Mucosa of descending colon (tissue), 3 donors: ENCODE measurements at regions not wholly inside any gene's neighbourhood (a gene's known extent, or its start where the extent isn't known, plus 50 kb on each side); places are given as distances from the start of the nearest gene placed in this dataset.
"Not testable (repeated sequence)": the region's sequence is repeated elsewhere in the genome, so short reads cannot be mapped to it uniquely, and the experiment has no call there.

Experiments used
- ATAC-seq: fragments of 200-7000 bp; cut with Tn5 transposase; one replicate; pipeline ENCODE4 v1.9.1; 2020; ENCODE audit warnings: mild to moderate bottlenecking, moderate library complexity
- DNase-seq, 3 donors: peaks; one replicate each; pipeline ENCODE4 v3.0.0-alpha.2; 2020
- H3K36me3 ChIP-seq: fragments of 200-600 bp; one replicate; pipeline ENCODE4 v1.8.0; 2021; ENCODE audit warnings: low read depth, mild to moderate bottlenecking
- H3K4me1 ChIP-seq: fragments of 200-600 bp; one replicate; pipeline ENCODE4 v1.8.0; 2021; ENCODE audit warnings: low read depth, mild to moderate bottlenecking
- H3K4me3 ChIP-seq: fragments of 200-600 bp; one replicate; pipeline ENCODE4 v1.8.0; 2021; ENCODE audit warnings: mild to moderate bottlenecking
- H3K9me3 ChIP-seq: fragments of 200-600 bp; one replicate; pipeline ENCODE4 v1.8.0; 2021; ENCODE audit warnings: mild to moderate bottlenecking
- CTCF ChIP-seq: fragments of 200-600 bp; IDR thresholded peaks from one replicate; pipeline ENCODE4 v1.8.0; 2022; ENCODE audit warnings: antibody characterized with exemption, mild to moderate bottlenecking
- intact Hi-C, 2 donors: fragments of 100-400 bp; cut with DNase I in 1 of 2; cut with micrococcal nuclease in 1 of 2; formaldehyde crosslinking; loops; one replicate each; pipeline versions ENCODE4 v1.11.0 to v1.11.1; 2022; cut with DNase I, micrococcal nuclease
- donor health status: DM: no; HTN: no; CAD: no; lungs with moderate emphysema.
- donor health status: DM: no; HTN: no; CAD: no.
- donor health status: DM: no; HTN: yes; CAD: no.

DNA sequence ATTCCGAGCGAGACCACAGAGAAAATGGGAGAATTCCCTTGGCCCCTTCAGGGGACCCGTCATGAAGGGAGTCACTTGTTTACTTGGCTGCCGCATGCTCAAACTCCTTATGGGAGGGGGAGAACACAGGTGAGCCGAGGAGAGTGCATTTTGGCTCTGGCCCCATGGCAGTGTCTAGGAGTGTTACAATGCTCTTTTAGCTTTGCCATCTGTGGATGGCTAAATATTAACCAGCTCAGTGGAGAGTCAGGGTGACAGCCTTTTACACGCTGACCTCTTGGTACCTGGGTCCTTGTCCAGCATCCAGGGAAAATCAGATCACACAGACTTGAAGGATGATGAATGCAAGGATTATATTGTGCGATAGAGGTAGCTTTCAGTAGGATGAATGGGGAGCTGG, 146.4 kb upstream of the ATXN7L3B start:
- TF ChIP-seq CTCF, result no peak

DNA sequence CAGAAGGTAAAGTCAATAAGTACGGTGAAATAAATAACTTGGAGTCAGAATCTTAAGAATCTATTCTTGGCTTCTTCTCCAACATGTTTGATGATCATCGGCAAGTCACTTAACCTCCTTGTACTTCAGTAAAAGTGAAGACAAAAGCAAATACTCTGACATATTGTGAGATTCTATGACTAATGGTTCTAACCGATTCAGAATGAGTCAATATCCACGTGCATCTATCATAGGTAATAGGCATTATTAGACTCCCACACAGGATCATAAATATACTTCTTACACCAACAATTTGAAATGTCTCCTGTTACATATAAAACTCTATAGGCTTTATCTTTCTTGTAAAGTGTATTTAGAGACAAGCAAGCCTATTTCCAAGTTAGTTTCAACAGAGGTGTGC, 144.4 kb upstream of the ATXN7L3B start:
- no peaks in the 10 kb centered on the region for H3K36me3 ChIP-seq
- intact Hi-C loops, result no loop called here
- no peaks in the 10 kb centered on the region for H3K4me1 ChIP-seq
- no peaks in the 10 kb centered on the region for H3K9me3 ChIP-seq
- no peak for TF ChIP-seq CTCF
- DNase-seq (no peak), ATAC-seq (no peak)
- H3K4me3 ChIP-seq, result no peak overlapping the region

More for the DNA sequence above, 146.4 kb upstream of the ATXN7L3B start:
- no peaks in the 10 kb centered on the region for H3K4me1 ChIP-seq
- H3K36me3 ChIP-seq, result no peaks in the 10 kb centered on the region
- H3K4me3 ChIP-seq, result no peak overlapping the region
- peaks cover 2% of the 10 kb centered on the region for H3K9me3 ChIP-seq
- no peak for DNase-seq
- intact Hi-C loops, result no loop called here
- no peak for ATAC-seq

- intact Hi-C loops, result no loop called here
- no peaks in the 10 kb centered on the region for H3K4me1 ChIP-seq
- TF ChIP-seq CTCF, result no peak
- H3K9me3 ChIP-seq, result no peaks in the 10 kb centered on the region
- no peak for ATAC-seq
- no peak for DNase-seq
- no peak overlapping the region for H3K4me3 ChIP-seq
- no peaks in the 10 kb centered on the region for H3K36me3 ChIP-seq
Measured at GRCh38 chr12:74394647-74395046, 143.0 kb upstream of the ATXN7L3B start.

DNA sequence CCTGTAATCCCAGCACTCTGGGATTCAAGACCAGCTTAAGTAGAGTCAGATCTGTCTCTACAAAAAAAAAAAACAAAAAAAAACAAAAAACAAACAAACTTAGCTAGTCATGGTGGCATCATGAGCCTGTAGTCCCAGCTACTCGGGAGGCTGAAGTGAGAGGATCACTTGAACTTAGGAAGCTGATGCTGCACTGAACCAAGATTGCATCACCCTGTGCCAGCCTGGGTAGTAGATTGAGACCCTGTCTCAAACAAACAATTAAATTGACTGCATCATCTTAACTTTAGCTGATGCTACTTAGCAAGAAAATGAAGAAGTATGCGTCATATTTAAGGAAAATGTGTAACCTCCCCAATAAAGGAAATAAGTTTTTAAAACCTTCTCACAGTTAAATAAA, 136.6 kb upstream of the ATXN7L3B start:
- H3K9me3 ChIP-seq, result no peaks in the 10 kb centered on the region
- H3K4me1 ChIP-seq, result no peaks in the 10 kb centered on the region
- ATAC-seq (no peak), DNase-seq (no peak)
- no peak overlapping the region for H3K4me3 ChIP-seq
- TF ChIP-seq CTCF, result no peak
- no peaks in the 10 kb centered on the region for H3K36me3 ChIP-seq
- intact Hi-C loops, result no loop called here

DNA sequence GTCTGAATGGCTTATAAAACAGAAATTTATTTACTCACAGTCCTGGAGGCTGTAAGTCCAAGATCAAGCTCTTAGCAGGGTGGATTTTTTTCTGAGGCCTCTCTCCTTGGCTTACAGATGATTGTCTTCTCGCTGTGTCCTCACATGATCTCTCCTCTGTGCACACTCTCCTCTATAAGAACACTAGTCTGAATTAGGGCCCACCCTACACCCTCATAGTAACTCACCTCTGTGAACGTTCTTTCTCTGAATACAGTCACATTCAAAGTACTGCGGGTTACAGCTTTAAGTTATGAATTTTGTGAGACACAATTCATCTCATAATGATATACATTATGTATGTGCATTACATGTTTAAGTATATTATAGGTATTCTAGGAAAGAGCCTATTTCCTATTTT, 135.7 kb upstream of the ATXN7L3B start:
- TF ChIP-seq CTCF, result no peak
- Histone ChIP-seq H3K9me3 (no peaks in the 10 kb centered on the region), H3K4me1 (no peaks in the 10 kb centered on the region), H3K4me3 (no peak overlapping the region), H3K36me3 (no peaks in the 10 kb centered on the region)
- no peak for ATAC-seq
- intact Hi-C loops, result no loop called here
- DNase-seq, result no peak

- H3K36me3 ChIP-seq, DNase-seq, ATAC-seq, intact Hi-C loops, H3K4me3 ChIP-seq, H3K9me3 ChIP-seq, H3K4me1 ChIP-seq: not testable (repeated sequence)
Measured at GRCh38 chr12:74403221-74403470, 134.5 kb upstream of the ATXN7L3B start.
